ENCODE measurements at regions not wholly inside any gene's neighbourhood (a gene's known extent, or its start where the extent isn't known, plus 50 kb on each side); places are given as distances from the start of the nearest gene placed in this dataset.
A peak's percentile ranks its signal among the peaks of the same experiment; 100 is the strongest.

DNA sequence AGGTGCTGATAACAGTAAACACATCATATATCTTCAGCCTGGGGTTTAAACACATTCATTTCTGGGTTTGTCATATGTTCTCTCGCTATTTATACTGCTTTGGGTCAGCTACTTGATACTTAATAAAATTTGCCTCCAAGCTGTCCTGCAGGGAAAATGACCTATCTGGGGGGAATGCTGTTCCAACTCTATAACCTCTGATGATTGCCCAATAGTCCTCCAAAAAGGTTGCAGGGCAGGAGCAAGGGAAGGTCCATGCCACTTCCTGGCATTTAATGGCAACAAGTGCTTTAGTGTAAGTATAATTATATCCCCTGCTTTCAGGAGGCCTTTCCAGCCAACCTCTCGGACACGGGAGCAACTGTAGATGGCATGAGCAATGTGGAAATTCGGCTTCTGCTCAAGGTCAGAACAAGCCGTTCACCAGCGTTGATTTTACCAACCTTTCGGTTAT, 198.0 kb upstream of the EEA1 start:
- Histone ChIP-seq H3K27ac (peak overlapping the region; percentile 82), H3K4me1 (ENCODE audit: insufficient read depth) (peaks cover 27% of the 10 kb centered on the region), H3K27me3 (no peaks in the 10 kb centered on the region), H3K4me3 (no peak overlapping the region), H3K79me2 (no peaks in the 10 kb centered on the region), H3K4me2 (peak overlapping the region; percentile 43), H4K20me1 (ENCODE audit: insufficient read depth, poor library complexity, severe bottlenecking) (no peaks in the 10 kb centered on the region), H3K36me3 (replicated peaks; ENCODE audit: insufficient read depth, low read depth) (no peaks in the 10 kb centered on the region), H3K9me2 (replicated peaks; ENCODE audit: insufficient read depth) (no peaks in the 10 kb centered on the region), H2AFZ (no peak overlapping the region), H3K9me3 (ENCODE audit: low read depth) (no peaks in the 10 kb centered on the region)
- DNase-seq (ENCODE audit: low spot score), result no peak
- TF ChIP-seq EZH2phosphoT487 (IDR thresholded peaks at IDR 0.05; ENCODE audit: low read depth, severe bottlenecking, unreplicated experiment) (no peak), EZH2 (IDR thresholded peaks at IDR 0.05; ENCODE audit: borderline replicate concordance) (no peak)
- TF ChIP-seq, protein P1, sequence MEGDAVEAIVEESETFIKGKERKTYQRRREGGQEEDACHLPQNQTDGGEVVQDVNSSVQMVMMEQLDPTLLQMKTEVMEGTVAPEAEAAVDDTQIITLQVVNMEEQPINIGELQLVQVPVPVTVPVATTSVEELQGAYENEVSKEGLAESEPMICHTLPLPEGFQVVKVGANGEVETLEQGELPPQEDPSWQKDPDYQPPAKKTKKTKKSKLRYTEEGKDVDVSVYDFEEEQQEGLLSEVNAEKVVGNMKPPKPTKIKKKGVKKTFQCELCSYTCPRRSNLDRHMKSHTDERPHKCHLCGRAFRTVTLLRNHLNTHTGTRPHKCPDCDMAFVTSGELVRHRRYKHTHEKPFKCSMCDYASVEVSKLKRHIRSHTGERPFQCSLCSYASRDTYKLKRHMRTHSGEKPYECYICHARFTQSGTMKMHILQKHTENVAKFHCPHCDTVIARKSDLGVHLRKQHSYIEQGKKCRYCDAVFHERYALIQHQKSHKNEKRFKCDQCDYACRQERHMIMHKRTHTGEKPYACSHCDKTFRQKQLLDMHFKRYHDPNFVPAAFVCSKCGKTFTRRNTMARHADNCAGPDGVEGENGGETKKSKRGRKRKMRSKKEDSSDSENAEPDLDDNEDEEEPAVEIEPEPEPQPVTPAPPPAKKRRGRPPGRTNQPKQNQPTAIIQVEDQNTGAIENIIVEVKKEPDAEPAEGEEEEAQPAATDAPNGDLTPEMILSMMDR (IDR thresholded peaks at IDR 0.05; ENCODE audit: poor library complexity), result no peak
- 89% methylated on average over 7 of the region's 7 CpGs for WGBS (ENCODE audit: low lambda C conversion rate, missing lambda C conversion rate)

DNA sequence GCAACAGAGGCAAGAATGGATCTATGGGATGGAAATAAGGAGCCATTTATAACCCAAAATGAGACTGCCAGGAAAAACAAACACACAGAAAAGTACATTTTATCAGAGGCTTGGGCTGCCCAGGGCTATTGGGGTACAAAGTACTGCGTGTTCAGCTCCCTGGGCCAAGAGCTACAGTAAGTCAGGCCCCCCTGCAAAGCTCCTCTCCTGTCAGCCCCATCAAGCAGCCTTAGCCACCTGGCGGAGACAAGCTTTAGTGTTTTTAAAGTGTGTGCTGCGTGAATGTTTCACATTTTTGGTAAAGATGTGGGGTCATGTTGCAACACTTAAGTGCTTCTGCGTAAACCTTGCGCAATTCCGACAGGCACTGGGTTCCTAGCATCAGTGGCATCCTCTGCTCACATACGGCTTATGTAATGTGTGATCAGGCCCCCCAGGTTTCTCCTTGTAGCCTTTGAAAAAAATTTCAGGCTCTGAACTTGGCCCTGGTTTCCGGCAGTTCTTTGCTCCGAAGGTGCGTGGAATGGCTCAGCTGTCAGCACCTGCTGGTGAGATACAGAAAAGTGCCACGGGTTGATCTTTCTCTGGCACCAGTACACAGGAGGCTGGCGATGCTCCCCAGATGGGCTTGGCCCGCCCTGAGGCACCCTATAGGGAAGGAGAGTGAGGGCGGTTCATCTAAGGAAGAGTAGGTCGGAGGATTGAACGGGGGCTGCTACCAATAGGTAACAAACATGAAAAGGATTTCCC, 198.7 kb upstream of the EEA1 start:
- H3K79me2 ChIP-seq, result no peaks in the 10 kb centered on the region
- no peak overlapping the region for H3K4me3 ChIP-seq
- no peaks in the 10 kb centered on the region for H3K36me3 ChIP-seq (replicated peaks; ENCODE audit: insufficient read depth, low read depth)
- H3K4me2 ChIP-seq, result peak overlapping the region; percentile 43
- 35% methylated on average over 16 of the region's 16 CpGs for WGBS (ENCODE audit: low lambda C conversion rate, missing lambda C conversion rate)
- no peaks in the 10 kb centered on the region for H3K9me3 ChIP-seq (ENCODE audit: low read depth)
- no peak overlapping the region for H2AFZ ChIP-seq
- no peaks in the 10 kb centered on the region for H4K20me1 ChIP-seq (ENCODE audit: insufficient read depth, poor library complexity, severe bottlenecking)
- H3K27ac ChIP-seq, result peak overlapping the region; percentile 82
- no peaks in the 10 kb centered on the region for H3K9me2 ChIP-seq (replicated peaks; ENCODE audit: insufficient read depth)
- TF ChIP-seq EZH2 (IDR thresholded peaks at IDR 0.05; ENCODE audit: borderline replicate concordance), result no peak
- TF ChIP-seq, protein P1 (IDR thresholded peaks at IDR 0.05; ENCODE audit: poor library complexity), result peak; percentile 41
- peak; percentile 88 for DNase-seq (ENCODE audit: low spot score)
- H3K27me3 ChIP-seq, result no peaks in the 10 kb centered on the region
- H3K4me1 ChIP-seq (ENCODE audit: insufficient read depth), result peaks cover 23% of the 10 kb centered on the region

DNA sequence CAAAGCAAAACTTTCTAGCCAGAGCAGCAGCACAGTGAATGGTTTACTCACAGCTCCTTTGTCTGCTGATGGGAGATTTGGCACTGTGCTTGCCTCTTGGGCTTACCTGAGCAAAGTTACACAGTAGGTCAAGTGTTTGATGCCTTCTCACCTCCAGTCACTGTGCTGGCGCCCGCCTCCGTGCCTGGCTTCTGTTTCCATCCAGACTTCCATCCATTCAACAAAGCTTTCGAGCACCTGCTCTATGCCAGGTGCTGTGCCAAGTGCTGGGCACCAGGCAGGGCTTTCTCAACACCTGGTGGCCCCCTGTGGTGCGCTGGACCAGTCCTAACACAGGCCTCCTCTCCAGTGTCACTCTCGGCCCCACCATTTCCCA, 199.2 kb upstream of the EEA1 start:
- DNase-seq (ENCODE audit: low spot score), result no peak
- 94% methylated on average over 6 of the region's 6 CpGs for WGBS (ENCODE audit: low lambda C conversion rate, missing lambda C conversion rate)
- peak overlapping the region; percentile 43 for H3K4me2 ChIP-seq

More for the DNA sequence above, 199.2 kb upstream of the EEA1 start:
- H3K9me3 ChIP-seq (ENCODE audit: low read depth), result no peaks in the 10 kb centered on the region
- peak overlapping the region; percentile 82 for H3K27ac ChIP-seq
- no peaks in the 10 kb centered on the region for H3K9me2 ChIP-seq (replicated peaks; ENCODE audit: insufficient read depth)
- no peaks in the 10 kb centered on the region for H3K79me2 ChIP-seq
- H3K4me1 ChIP-seq (ENCODE audit: insufficient read depth), result peaks cover 18% of the 10 kb centered on the region
- H3K4me3 ChIP-seq, result no peak overlapping the region
- H4K20me1 ChIP-seq (ENCODE audit: insufficient read depth, poor library complexity, severe bottlenecking), result no peaks in the 10 kb centered on the region
- no peak overlapping the region for H2AFZ ChIP-seq
- TF ChIP-seq EZH2phosphoT487 (IDR thresholded peaks at IDR 0.05; ENCODE audit: low read depth, severe bottlenecking, unreplicated experiment) (no peak), EZH2 (IDR thresholded peaks at IDR 0.05; ENCODE audit: borderline replicate concordance) (no peak)
- TF ChIP-seq, protein P1 (IDR thresholded peaks at IDR 0.05; ENCODE audit: poor library complexity), result no peak
- no peaks in the 10 kb centered on the region for H3K36me3 ChIP-seq (replicated peaks; ENCODE audit: insufficient read depth, low read depth)
- H3K27me3 ChIP-seq, result no peaks in the 10 kb centered on the region
